GM21515 (cell line): ENCODE measurements at regions not wholly inside any gene's neighbourhood (a gene's known extent, or its start where the extent isn't known, plus 50 kb on each side); places are given as distances from the start of the nearest gene placed in this dataset.

Experiments
- ATAC-seq: cut with Tn5 transposase; IDR thresholded peaks from one replicate; pipeline ENCODE4 v1.9.1; 2021; ENCODE audit not compliant: unreplicated experiment

GRCh38 chr9:118281772-118282171, 577.6 kb downstream of the TLR4 start:
- no peak for ATAC-seq

GRCh38 chr9:118283488-118283887, 579.3 kb downstream of the TLR4 start:
- ATAC-seq: no peak

- ATAC-seq: no peak
Measured at GRCh38 chr9:118290116-118290515, 585.9 kb downstream of the TLR4 start.

GRCh38 chr9:118295413-118295812, 591.2 kb downstream of the TLR4 start:
- ATAC-seq: no peak

- ATAC-seq: no peak
Measured at GRCh38 chr9:118302721-118303120, 598.5 kb downstream of the TLR4 start.

GRCh38 chr9:118303216-118303615, 599.0 kb downstream of the TLR4 start:
- no peak for ATAC-seq

GRCh38 chr9:118305331-118305730, 601.1 kb downstream of the TLR4 start:
- ATAC-seq: no peak

GRCh38 chr9:118306801-118307200, 602.6 kb downstream of the TLR4 start:
- no peak for ATAC-seq

- ATAC-seq: no peak
Measured at GRCh38 chr9:118313965-118314364, 609.8 kb downstream of the TLR4 start.

GRCh38 chr9:118316831-118317343, 612.7 kb downstream of the TLR4 start:
- no peak for ATAC-seq

GRCh38 chr9:118318770-118319431, 614.7 kb downstream of the TLR4 start:
- no peak for ATAC-seq

- ATAC-seq: no peak
Measured at GRCh38 chr9:118321788-118322187, 617.6 kb downstream of the TLR4 start.

- no peak for ATAC-seq
Measured at GRCh38 chr9:118324706-118325105, 620.5 kb downstream of the TLR4 start.

- ATAC-seq: no peak
Measured at GRCh38 chr9:118325757-118326156, 621.6 kb downstream of the TLR4 start.

GRCh38 chr9:118326326-118326725, 622.1 kb downstream of the TLR4 start:
- ATAC-seq: no peak

- no peak for ATAC-seq
Measured at GRCh38 chr9:118330191-118330986, 626.2 kb downstream of the TLR4 start.

- no peak for ATAC-seq
Measured at GRCh38 chr9:118331622-118332045, 627.4 kb downstream of the TLR4 start.

GRCh38 chr9:118336250-118336942, 632.2 kb downstream of the TLR4 start:
- no peak for ATAC-seq

- no peak for ATAC-seq
Measured at GRCh38 chr9:118336943-118337330, 632.7 kb downstream of the TLR4 start.

- ATAC-seq: no peak
Measured at GRCh38 chr9:118360036-118360435, 655.8 kb downstream of the TLR4 start.

GRCh38 chr9:118362123-118362522, 657.9 kb downstream of the TLR4 start:
- no peak for ATAC-seq

- ATAC-seq: no peak
Measured at GRCh38 chr9:118362596-118362995, 658.4 kb downstream of the TLR4 start.
